AG08395 (cell line): ENCODE measurements at regions not wholly inside any gene's neighbourhood (a gene's known extent, or its start where the extent isn't known, plus 50 kb on each side); places are given as distances from the start of the nearest gene placed in this dataset.
A peak's percentile ranks its signal among the peaks of the same experiment; 100 is the strongest.
"Not testable (repeated sequence)": the region's sequence is repeated elsewhere in the genome, so short reads cannot be mapped to it uniquely, and the experiment has no call there.

Experiments
- DNase-seq: peaks from one replicate; pipeline ENCODE4 v3.0.0; 2012; ENCODE audit warnings: mixed read lengths, low spot score

- no peak for DNase-seq
Measured at GRCh38 chrX:2640436-2641150, 50.5 kb upstream of the CD99 start.

GRCh38 chrX:2638279-2638678, 52.8 kb upstream of the CD99 start:
- no peak for DNase-seq

GRCh38 chrX:2635342-2635741, 55.8 kb upstream of the CD99 start:
- DNase-seq = peak; percentile 41

- no peak for DNase-seq
Measured at GRCh38 chrX:2632533-2633504, 58.3 kb upstream of the CD99 start.

GRCh38 chrX:2631743-2632532, 59.2 kb upstream of the CD99 start:
- DNase-seq = no peak

GRCh38 chrX:2630935-2631742, 60.0 kb upstream of the CD99 start:
- DNase-seq = not testable (repeated sequence)

- not testable (repeated sequence) for DNase-seq
Measured at GRCh38 chrX:2630008-2630934, 60.8 kb upstream of the CD99 start.

- DNase-seq = no peak
Measured at GRCh38 chrX:2629316-2630007, 61.6 kb upstream of the CD99 start.

GRCh38 chrX:2628751-2629315, 62.3 kb upstream of the CD99 start:
- DNase-seq = no peak

- peak; percentile 43 for DNase-seq
Measured at GRCh38 chrX:2627272-2627867, 63.7 kb upstream of the CD99 start.

- DNase-seq = no peak
Measured at GRCh38 chrX:2626750-2627149, 64.3 kb upstream of the CD99 start.

GRCh38 chrX:2620576-2620975, 70.5 kb upstream of the CD99 start:
- no peak for DNase-seq

GRCh38 chrX:2618516-2618915, 72.6 kb upstream of the CD99 start:
- no peak for DNase-seq

- peak; percentile 86 for DNase-seq
Measured at GRCh38 chrX:2614911-2615310, 76.2 kb upstream of the CD99 start.

- DNase-seq = peak; percentile 16
Measured at GRCh38 chrX:2610246-2611170, 80.6 kb upstream of the CD99 start.

GRCh38 chrX:2609431-2610238, 81.5 kb upstream of the CD99 start:
- no peak for DNase-seq
